22Rv1 (cell line): ENCODE measurements at regions not wholly inside any gene's neighbourhood (a gene's known extent, or its start where the extent isn't known, plus 50 kb on each side); places are given as distances from the start of the nearest gene placed in this dataset.
"Not testable (repeated sequence)": the region's sequence is repeated elsewhere in the genome, so short reads cannot be mapped to it uniquely, and the experiment has no call there.

Source experiments
- CTCF ChIP-seq: fragments of 450-650 bp; IDR thresholded peaks from 2 replicates; pipeline ENCODE4 v1.5.1; 2017; ENCODE audit warnings: mild to moderate bottlenecking
- ZFX ChIP-seq: fragments of 450-650 bp; IDR thresholded peaks from 2 replicates; pipeline ENCODE4 v1.6.1; 2017; ENCODE audit warnings: antibody characterized with exemption, borderline replicate concordance

GRCh38 chr16:33992513-33993177 lies 533.2 kb downstream of the TP53TG3F start:
- not testable (repeated sequence) for TF ChIP-seq CTCF, ZFX
